ENCODE measurements at regions not wholly inside any gene's neighbourhood (a gene's known extent, or its start where the extent isn't known, plus 50 kb on each side); places are given as distances from the start of the nearest gene placed in this dataset.

- DNase-seq, result no peak
Observed at GRCh38 chr21:17440969-17441368, 71.9 kb upstream of the CXADR start.

DNA sequence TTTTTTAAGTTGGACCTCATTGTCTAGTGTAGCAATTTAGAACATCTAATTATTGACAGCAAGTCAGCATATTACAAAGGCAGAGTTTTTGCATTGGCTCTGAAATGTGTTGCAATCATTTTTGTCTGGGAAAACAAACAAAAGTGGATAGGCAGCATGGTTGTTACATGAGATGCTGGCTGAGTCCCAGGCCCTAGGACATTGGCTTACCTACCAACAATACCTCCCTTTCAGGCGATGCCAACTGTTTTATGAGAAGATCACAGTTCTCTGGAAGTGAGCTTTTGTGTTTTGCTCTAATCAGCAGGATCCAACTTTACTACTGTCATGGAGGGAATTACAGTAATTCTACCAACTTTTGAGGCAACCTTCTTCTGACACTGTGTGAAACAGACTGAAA, 71.5 kb upstream of the CXADR start:
- DNase-seq, result no peak

DNA sequence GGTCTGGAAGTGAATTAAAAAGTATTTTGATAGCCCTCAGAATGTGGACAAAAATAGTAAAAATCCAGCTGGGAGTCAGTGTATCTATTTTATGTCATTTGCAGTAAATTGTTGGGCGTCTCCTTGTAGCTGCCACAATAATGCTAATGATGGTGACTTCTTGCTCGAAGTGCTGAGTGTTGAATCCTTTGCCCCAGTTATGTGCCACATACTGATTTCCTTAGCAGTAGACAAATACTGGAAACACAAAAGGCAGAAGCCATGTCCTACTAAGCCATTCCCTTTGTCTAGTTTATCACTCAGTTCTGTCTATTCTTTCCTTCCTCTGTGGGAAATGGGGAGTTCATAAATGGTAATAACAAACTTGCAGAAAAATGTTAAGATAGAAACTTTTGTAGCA, 70.7 kb upstream of the CXADR start:
- DNase-seq, result no peak

DNA sequence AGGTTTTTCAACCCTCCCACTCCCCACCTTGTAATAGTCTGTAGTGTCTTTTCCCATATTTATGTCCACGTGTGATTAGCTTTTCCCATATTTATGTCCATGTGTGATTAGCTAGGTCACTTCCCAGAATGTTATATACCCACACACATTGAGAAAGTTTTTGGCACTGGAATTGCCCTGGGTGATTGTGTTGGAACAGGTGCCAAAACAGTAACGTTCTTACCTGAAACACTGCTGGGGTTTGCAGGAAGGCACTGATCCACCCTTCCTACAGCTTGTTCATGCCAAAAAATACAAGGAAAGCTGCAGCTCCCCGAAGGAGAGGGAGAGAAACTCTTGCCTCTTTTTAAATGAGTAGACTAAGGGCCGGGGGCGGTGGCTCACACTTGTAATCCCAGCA, 68.0 kb upstream of the CXADR start:
- DNase-seq, result no peak

DNA sequence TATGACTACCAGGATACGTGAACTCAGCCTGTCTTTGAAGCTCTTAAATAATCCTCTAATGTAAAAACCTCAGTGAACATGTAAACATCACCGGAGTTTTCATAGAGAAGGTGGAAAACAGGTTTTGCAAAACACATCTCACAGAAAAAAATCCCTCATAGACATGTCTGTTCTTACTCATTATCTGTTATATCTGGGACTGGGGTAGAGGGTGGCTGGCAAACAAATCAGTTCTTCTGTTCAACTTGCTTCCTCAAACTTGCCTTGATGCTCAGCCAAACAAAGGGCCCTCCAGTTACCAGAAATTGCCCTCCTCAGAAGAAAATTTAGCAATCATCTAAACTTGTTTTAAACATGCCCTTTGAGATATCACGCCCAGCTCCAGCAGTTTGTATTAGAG, 66.1 kb upstream of the CXADR start:
- DNase-seq, result no peak

- DNase-seq, result no peak
Observed at GRCh38 chr21:17449701-17450100, 63.1 kb upstream of the CXADR start.

DNA sequence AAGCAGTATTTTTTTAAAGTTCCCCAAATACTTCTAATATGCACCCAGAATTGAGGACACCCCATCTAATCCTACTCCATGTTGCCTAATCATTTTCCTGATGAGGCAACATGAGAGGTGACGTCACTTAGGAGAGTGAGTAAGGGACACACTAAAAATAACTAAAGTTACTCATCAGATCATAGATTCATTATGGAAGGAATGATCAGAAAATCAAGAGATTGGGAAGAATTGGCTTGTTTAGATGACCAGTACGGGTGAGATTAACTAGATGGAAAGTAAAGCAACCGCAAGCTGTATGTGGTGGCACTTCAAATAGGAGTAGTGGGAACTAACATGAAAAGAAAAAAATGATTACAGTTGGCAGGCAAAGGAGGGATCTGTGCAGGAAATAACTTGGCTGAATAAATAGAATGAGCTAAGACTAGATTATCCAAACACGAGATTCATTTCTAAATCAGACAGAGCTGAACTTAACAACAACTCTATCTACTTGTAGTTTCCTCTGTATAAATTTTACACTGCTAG, 61.4 kb upstream of the CXADR start:
- no peak for DNase-seq

DNA sequence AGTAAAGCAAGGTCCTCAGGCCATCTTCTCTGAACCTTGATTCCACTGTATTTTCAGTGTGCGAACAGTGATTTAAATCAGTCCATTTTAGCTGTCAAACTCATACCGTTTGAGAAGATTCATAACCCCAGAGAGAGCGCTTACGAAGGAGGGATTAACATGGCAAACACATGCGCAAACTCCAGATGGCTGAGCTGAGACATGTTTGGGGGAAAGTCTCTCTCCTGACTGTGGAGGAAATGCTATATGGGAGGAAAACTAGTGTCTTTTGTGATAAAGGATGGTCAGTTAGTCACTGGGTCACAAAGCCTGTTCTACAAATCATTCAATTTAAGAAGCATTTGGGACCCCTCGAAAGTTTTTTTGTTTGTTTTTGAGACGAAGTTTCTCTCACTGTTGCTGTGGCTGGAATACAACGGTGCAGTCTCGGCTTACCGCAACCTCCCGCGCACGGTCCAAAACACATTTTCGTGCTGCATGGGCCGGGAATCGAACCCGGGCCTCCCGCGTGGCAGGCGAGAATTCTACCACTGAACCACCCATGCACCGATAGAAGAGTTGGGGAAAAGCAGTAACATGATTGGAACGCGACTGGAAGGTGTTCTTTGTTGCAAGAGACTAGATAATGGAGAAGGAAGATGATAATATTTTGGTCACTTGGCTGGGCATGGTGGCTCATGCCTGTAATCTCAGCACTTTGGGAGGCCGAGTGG, 58.4 kb upstream of the CXADR start:
- peak; percentile 74 for DNase-seq

DNA sequence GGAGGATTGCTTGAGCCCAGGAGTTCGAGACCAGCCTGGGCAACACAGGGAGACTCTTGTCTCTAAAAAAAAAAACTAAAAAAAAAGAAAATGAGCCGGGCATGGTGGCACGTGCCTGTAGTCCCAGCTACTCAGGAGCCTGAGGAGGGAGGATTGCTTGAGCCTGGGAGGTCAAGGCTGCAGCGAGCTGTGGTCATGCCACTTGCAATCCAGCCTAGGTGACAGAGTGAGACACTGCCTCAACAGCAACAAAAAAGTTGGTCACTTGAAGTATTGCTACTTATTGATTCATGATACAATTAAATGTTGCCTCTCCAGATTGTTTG, 57.9 kb upstream of the CXADR start:
- no peak for DNase-seq

DNA sequence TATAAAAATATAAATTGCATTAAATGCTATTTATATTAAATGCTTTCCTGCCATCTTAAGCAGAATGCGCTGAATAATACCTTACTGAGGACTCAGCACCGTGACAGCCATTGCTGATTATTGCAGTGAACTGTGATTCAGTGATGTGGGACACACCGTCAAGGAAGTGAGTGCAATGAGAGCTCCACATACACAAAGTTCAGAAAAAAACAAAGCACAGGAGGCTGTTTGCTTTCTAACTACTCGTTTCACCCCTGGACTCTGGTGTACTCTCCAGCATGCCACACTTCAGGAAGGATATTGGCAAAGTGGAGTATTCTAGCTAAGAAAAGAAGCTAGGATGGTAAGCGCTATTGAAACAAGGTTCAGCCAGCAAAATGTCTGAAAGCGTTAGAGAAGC, 57.4 kb upstream of the CXADR start:
- DNase-seq, result no peak

DNA sequence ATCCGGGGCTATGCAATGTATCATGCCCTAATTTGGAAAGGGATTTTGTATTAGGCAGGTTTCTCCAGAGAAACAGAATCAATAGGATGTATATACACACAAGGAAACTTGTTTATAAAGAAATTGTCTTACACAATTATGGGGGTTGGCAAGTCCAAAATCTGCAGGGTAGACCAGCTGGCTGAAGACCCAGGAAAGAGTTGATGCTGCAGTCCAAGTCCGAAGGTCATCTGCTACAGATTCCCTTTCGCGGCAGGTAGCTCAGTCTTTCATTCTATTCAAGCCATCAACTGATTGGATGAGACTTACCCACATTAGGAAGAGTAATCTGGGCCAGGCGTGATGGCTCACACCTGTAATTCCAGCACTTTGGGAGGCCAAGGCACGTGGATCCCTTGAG, 54.6 kb upstream of the CXADR start:
- no peak for DNase-seq

GRCh38 chr21:17460094-17460493, 52.7 kb upstream of the CXADR start:
- DNase-seq, result no peak

DNA sequence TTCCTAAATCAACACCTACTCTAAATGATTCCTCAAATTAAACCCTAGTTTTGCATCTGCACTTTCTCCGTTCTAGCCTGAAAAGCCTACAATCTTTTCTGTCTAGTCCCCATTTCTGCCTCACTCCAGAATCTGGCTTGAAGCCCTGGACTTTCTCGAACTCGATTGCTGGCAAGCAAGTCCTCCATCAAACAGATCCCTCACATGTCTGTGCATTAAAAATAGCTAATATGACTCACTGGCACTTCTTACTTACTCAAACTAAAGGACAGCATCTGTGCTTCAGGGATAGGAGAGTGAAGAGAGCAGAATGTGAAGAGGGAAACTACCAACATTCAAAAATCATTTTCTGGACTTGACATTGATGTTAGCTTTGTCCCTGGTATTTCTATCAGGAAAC, 51.8 kb upstream of the CXADR start:
- no peak for DNase-seq

DNA sequence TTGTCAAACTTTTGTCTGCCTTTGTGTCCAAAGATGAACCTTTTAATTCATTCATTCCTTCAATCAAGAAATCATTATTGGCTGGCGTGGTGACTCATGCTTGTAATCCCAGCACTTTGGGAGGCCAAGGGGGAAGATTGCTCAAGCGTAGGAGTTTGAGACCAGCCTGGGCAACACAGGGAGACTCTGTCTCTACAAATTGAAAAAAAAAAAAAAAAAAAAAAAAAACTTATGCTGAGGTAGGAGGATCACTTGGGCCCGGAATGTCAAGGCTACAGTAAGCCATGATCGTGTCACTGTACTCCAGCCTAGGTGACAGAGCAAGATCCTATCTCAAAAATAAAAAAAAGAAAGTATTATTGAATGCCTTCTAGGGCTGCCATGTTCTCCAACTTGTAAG, 51.3 kb upstream of the CXADR start:
- no peak for DNase-seq

GRCh38 chr21:17462276-17462981, 50.4 kb upstream of the CXADR start:
- no peak for DNase-seq

All from NCI-H526 treated with DMSO at 0.1 percent for 48 hours (cell line).